Retinal pigment epithelial cell (primary cell): ENCODE measurements at regions not wholly inside any gene's neighbourhood (a gene's known extent, or its start where the extent isn't known, plus 50 kb on each side); places are given as distances from the start of the nearest gene placed in this dataset.

ENCODE experiments used
- DNase-seq: peaks from one replicate; pipeline ENCODE4 v3.0.0-alpha.2; 2010; ENCODE audit warnings: low read depth
- H3K4me3 ChIP-seq: 2 replicates; pipeline ENCODE4 v1.5.1; 2011; ENCODE audit warnings: mild to moderate bottlenecking, low read length, control low read depth, moderate library complexity
- CTCF ChIP-seq: conservative IDR thresholded peaks from 2 replicates; pipeline ENCODE4 v1.5.1; 2011; ENCODE audit warnings: low read depth, low read length, control low read depth, inconsistent platforms

GRCh38 chr7:36019980-36020379 is 133.1 kb upstream of the EEPD1 start:
- no peak for TF ChIP-seq CTCF
- H3K4me3 ChIP-seq = no peak overlapping the region
- DNase-seq = no peak

GRCh38 chr7:36021367-36021766 is 131.7 kb upstream of the EEPD1 start:
- TF ChIP-seq CTCF = peak; percentile 58
- no peak for DNase-seq
- no peak overlapping the region for H3K4me3 ChIP-seq

DNA sequence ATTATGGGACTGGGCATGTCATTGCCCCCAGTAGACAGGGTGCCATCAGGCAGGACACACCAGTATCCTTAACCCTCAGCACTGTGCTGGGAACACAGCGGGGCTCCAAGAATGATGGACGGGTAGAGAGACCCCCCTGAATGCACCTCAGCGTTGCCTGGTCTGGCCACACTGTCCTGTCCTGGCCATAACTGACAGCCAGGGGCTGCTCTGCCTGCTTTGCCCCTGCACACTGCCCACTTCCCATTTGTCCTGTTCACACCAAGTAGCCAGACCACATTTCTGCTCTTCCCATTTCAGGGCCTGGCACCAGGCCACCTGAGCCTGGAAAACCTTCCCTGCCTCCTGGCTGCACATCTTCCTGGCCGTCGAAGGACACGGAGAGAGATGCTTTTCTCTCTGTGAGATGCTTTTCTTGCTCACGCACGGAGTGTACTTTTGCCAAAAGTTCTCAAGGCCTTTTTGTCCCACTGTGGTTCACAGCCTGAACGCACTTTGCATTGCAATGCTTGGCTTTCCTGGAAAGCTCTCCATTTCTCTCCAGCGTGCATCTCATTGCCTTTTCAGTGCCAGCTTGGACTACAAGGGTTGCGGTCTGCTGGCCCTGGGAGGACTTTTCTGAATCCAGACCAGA is 131.0 kb upstream of the EEPD1 start:
- no peak overlapping the region for H3K4me3 ChIP-seq
- TF ChIP-seq CTCF = no peak
- no peak for DNase-seq

- no peak overlapping the region for H3K4me3 ChIP-seq
- no peak for DNase-seq
- no peak for TF ChIP-seq CTCF
Measured at GRCh38 chr7:36023033-36023560, 130.0 kb upstream of the EEPD1 start.

GRCh38 chr7:36025190-36025589 is 127.9 kb upstream of the EEPD1 start:
- DNase-seq = no peak

DNA sequence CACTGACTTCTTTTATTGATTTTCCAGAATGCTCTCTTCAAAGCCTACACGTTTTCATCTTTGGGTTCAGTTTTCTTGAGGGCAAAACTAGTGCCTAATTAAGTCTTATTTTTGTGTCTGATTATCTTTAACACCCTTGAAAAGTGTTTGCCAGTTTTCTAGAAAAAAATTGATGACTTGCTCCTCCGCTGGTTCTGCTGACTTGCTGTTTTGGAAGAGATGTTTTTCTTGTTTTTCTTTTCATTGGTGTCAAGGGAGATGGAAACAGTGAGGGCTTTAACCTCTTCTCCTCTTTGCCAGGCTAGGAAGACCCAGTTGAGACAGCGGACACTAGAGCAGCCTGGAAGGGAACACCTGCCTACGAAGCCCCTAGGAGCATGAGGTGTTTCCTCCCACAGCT is 123.7 kb upstream of the EEPD1 start:
- no peak for DNase-seq
- H3K4me3 ChIP-seq = no peak overlapping the region
- no peak for TF ChIP-seq CTCF

More at GRCh38 chr7:36025190-36025589, 127.9 kb upstream of the EEPD1 start:
- no peak for TF ChIP-seq CTCF
- H3K4me3 ChIP-seq = no peak overlapping the region

- no peak for TF ChIP-seq CTCF
- H3K4me3 ChIP-seq = no peak overlapping the region
- no peak for DNase-seq
Measured at GRCh38 chr7:36029853-36030515, 123.1 kb upstream of the EEPD1 start.
